ENCODE measurements at regions not wholly inside any gene's neighbourhood (a gene's known extent, or its start where the extent isn't known, plus 50 kb on each side); places are given as distances from the start of the nearest gene placed in this dataset.

DNA sequence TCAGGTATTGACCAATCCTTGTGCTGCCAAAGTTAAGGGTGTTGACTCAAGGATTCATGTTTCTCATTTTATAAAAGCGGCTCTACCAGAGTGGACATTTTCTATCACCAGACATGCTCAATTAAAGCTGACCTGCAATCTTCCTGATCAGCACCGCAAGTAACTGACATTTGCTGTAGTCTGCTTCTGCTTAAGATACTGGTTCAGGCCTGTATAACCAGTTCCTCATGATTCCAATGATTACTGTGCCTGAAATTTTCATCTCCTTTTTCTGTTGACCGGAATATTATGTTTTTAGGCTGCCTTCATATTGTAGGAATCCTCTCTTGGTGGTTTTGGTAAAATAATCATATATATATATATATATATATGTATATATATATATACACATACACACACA is 160.2 kb upstream of the SPIN4 start:
- Histone ChIP-seq H3K9ac (replicated peaks in 1 of 4; ENCODE audit: extremely low read depth in 1 of 4, low read depth in 3 of 4, low read length in 3 of 4) (no peak overlapping the region), H2BK20ac (ENCODE audit: low read length) (no peak overlapping the region), H3K56ac (replicated peaks; ENCODE audit: insufficient read length, low read depth, low read length) (no peak overlapping the region), H2AK5ac (ENCODE audit: low read depth, low read length) (no peak overlapping the region), H2BK5ac (ENCODE audit: low read depth, low read length) (no peak overlapping the region), H3K27me3 (replicated peaks in 1 of 4; ENCODE audit: control insufficient read depth in 3 of 4, extremely low read depth in 1 of 4, insufficient read depth in 3 of 4, low read length in 3 of 4) (no peaks in the 10 kb centered on the region), H3K4ac (replicated peaks; ENCODE audit: insufficient read length, low read depth, low read length) (no peak overlapping the region), H3K79me2 (ENCODE audit: control insufficient read depth in 1 of 2, insufficient read depth in 2 of 2, low read length in 2 of 2) (no peaks in the 10 kb centered on the region), H4K5ac (ENCODE audit: insufficient read length, low read depth, low read length) (no peak overlapping the region), H2BK12ac (ENCODE audit: low read depth, low read length) (no peak overlapping the region), H3K18ac (ENCODE audit: extremely low read depth, low read length) (no peak overlapping the region), H3K23ac (ENCODE audit: insufficient read length) (no peak overlapping the region), H2BK120ac (replicated peaks; ENCODE audit: low read depth, low read length) (no peak overlapping the region), H4K91ac (replicated peaks; ENCODE audit: insufficient read length, low read length) (no peak overlapping the region), H3K23me2 (ENCODE audit: low read depth, low read length) (no peaks in the 10 kb centered on the region), H3K4me3 (ENCODE audit: extremely low read depth in 1 of 4, insufficient read depth in 2 of 4, low read depth in 3 of 4, low read length in 4 of 4) (no peak overlapping the region), H3K9me3 (ENCODE audit: insufficient read depth in 2 of 2, low read depth in 1 of 2, low read length in 1 of 2) (no peaks in the 10 kb centered on the region), H3K27ac (ENCODE audit: low read depth, low read length) (no peak overlapping the region), H4K8ac (ENCODE audit: extremely low read depth, insufficient read depth, low read length) (no peak overlapping the region), H2BK15ac (ENCODE audit: low read length) (no peak overlapping the region), H3K4me2 (ENCODE audit: insufficient read depth in 1 of 2, low read depth in 2 of 2, low read length in 2 of 2) (no peak overlapping the region), H3K14ac (ENCODE audit: insufficient read length) (no peak overlapping the region), H3K36me3 (ENCODE audit: control insufficient read depth in 2 of 4, insufficient read depth in 4 of 4, low read length in 3 of 4) (no peaks in the 10 kb centered on the region), H4K20me1 (replicated peaks in 1 of 2; ENCODE audit: control insufficient read depth in 1 of 2, insufficient read depth in 2 of 2, low read length in 2 of 2) (no peaks in the 10 kb centered on the region), H3K79me1 (ENCODE audit: low read depth, low read length) (no peaks in the 10 kb centered on the region), H3K4me1 (replicated peaks in 1 of 4; ENCODE audit: control insufficient read depth in 3 of 4, insufficient read depth in 4 of 4, low read length in 3 of 4) (no peaks in the 10 kb centered on the region), H2AFZ (ENCODE audit: low read length) (no peak overlapping the region)
- ChIA-PET POLR2A (ENCODE audit: partially characterized antibody) (no interaction called here), CTCF (ENCODE audit: partially characterized antibody) (interaction anchor here (0.6 kb wide), 1 partner anchor 58 kb away, joined by 3 read pairs; no protein-coding TSS in a partner anchor)
- no peak for DNase-seq (ENCODE audit: low read depth in 1 of 2, low spot score in 2 of 2)
- FAIRE-seq, result peak; percentile 62
- 93% methylated on average over 3 of the region's 3 CpGs; no CpG with 5 or more reads in 1 of the 2 experiments for WGBS, 2 experiments (ENCODE audit: extremely low coverage in 1 of 2, insufficient coverage in 1 of 2, insufficient read length in 1 of 2, insufficient replicate concordance in 2 of 2, low coverage in 1 of 2, low lambda C conversion rate in 2 of 2, missing lambda C conversion rate in 1 of 2)
- TF ChIP-seq KDM1A (IDR thresholded peaks at IDR 0.05; ENCODE audit: borderline replicate concordance, low read length) (no peak), CTBP2 (IDR thresholded peaks at IDR 0.05; ENCODE audit: borderline replicate concordance, insufficient read depth, insufficient read length, low read length) (no peak), FOSL1 (IDR thresholded peaks at IDR 0.05; ENCODE audit: insufficient read depth, low read depth, low read length) (no peak), RXRA (IDR thresholded peaks at IDR 0.05; ENCODE audit: insufficient read depth, low read depth, low read length) (no peak), BRCA1 (IDR thresholded peaks at IDR 0.05; ENCODE audit: low read depth, low read length) (no peak), GTF2F1 (IDR thresholded peaks at IDR 0.05; ENCODE audit: borderline replicate concordance, low read depth, low read length) (no peak), JUN (IDR thresholded peaks at IDR 0.05; ENCODE audit: low read depth, low read length) (no peak), CBX8 (IDR thresholded peaks at IDR 0.05; ENCODE audit: borderline replicate concordance, low read depth, low read length) (no peak), KDM5A (IDR thresholded peaks at IDR 0.05; ENCODE audit: low read length) (no peak)
- TF ChIP-seq, protein P1, sequence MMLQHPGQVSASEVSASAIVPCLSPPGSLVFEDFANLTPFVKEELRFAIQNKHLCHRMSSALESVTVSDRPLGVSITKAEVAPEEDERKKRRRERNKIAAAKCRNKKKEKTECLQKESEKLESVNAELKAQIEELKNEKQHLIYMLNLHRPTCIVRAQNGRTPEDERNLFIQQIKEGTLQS (IDR thresholded peaks at IDR 0.05; ENCODE audit: insufficient read depth, low read depth, low read length), result no peak
- TF ChIP-seq, protein P2, sequence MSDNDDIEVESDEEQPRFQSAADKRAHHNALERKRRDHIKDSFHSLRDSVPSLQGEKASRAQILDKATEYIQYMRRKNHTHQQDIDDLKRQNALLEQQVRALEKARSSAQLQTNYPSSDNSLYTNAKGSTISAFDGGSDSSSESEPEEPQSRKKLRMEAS (IDR thresholded peaks at IDR 0.05), result no peak
- TF ChIP-seq, protein P3, sequence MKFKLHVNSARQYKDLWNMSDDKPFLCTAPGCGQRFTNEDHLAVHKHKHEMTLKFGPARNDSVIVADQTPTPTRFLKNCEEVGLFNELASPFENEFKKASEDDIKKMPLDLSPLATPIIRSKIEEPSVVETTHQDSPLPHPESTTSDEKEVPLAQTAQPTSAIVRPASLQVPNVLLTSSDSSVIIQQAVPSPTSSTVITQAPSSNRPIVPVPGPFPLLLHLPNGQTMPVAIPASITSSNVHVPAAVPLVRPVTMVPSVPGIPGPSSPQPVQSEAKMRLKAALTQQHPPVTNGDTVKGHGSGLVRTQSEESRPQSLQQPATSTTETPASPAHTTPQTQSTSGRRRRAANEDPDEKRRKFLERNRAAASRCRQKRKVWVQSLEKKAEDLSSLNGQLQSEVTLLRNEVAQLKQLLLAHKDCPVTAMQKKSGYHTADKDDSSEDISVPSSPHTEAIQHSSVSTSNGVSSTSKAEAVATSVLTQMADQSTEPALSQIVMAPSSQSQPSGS (IDR thresholded peaks at IDR 0.05; ENCODE audit: low read length), result no peak
